B cell (primary cell): ENCODE measurements at regions not wholly inside any gene's neighbourhood (a gene's known extent, or its start where the extent isn't known, plus 50 kb on each side); places are given as distances from the start of the nearest gene placed in this dataset.

Experiments used
- EZH2 ChIP-seq: IDR thresholded peaks from 2 replicates; pipeline ENCODE4 v1.6.1; 2012; ENCODE audit warnings: borderline replicate concordance, low read depth, mild to moderate bottlenecking, moderate library complexity, low read length; ENCODE audit not compliant: insufficient read depth, poor library complexity, severe bottlenecking
- TF ChIP-seq, protein P1 (sequence below): fragments of 200-600 bp; IDR thresholded peaks from one replicate; pipeline ENCODE4 v1.8.0; 2022; ENCODE audit warnings: antibody characterized with exemption, mild to moderate bottlenecking

DNA sequence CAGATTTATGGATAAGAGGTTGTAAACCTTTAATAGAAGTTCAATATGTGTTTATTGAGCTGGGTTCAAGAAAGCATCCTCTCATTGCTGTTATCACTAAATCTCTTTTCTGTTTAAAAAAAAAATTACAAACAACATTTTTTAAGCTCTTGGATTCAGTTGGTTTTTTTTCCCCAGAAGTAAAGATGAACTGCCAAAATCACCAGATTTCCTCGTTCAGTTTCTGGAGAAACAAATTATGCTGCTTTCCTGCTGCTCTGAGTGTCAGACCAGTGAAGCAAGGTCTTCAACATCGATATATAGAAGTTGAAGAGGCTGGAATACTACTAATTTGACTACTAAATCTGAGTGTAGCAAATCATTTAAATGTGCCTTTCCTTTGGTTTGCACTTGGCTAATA, 352.1 kb upstream of the IRAK1BP1 start:
- TF ChIP-seq, protein P1, sequence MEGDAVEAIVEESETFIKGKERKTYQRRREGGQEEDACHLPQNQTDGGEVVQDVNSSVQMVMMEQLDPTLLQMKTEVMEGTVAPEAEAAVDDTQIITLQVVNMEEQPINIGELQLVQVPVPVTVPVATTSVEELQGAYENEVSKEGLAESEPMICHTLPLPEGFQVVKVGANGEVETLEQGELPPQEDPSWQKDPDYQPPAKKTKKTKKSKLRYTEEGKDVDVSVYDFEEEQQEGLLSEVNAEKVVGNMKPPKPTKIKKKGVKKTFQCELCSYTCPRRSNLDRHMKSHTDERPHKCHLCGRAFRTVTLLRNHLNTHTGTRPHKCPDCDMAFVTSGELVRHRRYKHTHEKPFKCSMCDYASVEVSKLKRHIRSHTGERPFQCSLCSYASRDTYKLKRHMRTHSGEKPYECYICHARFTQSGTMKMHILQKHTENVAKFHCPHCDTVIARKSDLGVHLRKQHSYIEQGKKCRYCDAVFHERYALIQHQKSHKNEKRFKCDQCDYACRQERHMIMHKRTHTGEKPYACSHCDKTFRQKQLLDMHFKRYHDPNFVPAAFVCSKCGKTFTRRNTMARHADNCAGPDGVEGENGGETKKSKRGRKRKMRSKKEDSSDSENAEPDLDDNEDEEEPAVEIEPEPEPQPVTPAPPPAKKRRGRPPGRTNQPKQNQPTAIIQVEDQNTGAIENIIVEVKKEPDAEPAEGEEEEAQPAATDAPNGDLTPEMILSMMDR, result no peak
- no peak for TF ChIP-seq EZH2
